ENCODE measurements at regions not wholly inside any gene's neighbourhood (a gene's known extent, or its start where the extent isn't known, plus 50 kb on each side); places are given as distances from the start of the nearest gene placed in this dataset.

DNA sequence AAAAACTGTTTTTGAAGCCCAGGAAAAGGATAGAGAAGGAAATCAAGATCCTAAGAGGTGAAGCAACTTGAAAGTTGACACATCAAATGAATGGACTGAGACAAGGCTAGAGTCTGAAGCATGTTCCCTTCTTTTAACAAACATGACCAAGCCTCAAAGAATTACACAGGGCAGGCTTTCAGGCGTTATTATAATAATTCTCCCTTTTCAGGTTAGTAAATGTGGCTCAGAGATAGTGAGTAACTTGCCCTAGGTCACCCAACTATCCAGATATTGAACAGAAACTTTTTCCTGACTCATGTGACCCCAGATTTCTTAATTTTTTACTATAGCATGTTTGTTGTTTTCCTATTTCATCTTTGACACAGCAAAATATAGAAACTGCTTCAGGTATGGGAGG, 91.7 kb downstream of the PPP1R2C start:
- dilution Hi-C loops (cut with MboI; ENCODE audit: extremely low pct_ligation_motif_present, low sequenced_read_pairs): no loop called here
- FAIRE-seq (no peak), DNase-seq (ENCODE audit: low read depth, low spot score) (no peak)
- Histone ChIP-seq H3K9me3 (ENCODE audit: control insufficient read depth, low read depth, low read length) (no peaks in the 10 kb centered on the region), H3K36me3 (ENCODE audit: control insufficient read depth in 2 of 2, extremely low read depth in 1 of 2, insufficient read depth in 2 of 2, low read length in 2 of 2) (no peaks in the 10 kb centered on the region), H3K9ac (ENCODE audit: control insufficient read depth, extremely low read depth, insufficient read depth, low read length) (no peak overlapping the region), H3K27me3 (ENCODE audit: control insufficient read depth, extremely low read depth, insufficient read depth, low read length) (no peaks in the 10 kb centered on the region), H3K27ac (ENCODE audit: control insufficient read depth, insufficient read depth, low read length) (no peak overlapping the region), H3K4me1 (ENCODE audit: control insufficient read depth, extremely low read depth, insufficient read depth, low read length) (no peaks in the 10 kb centered on the region), H4K20me1 (ENCODE audit: control insufficient read depth, extremely low read depth, insufficient read depth, low read length) (no peaks in the 10 kb centered on the region), H3K9me1 (ENCODE audit: control insufficient read depth, extremely low read depth, insufficient read depth, low read length) (no peaks in the 10 kb centered on the region), H3K4me3 (ENCODE audit: control insufficient read depth in 2 of 3, extremely low read depth in 1 of 3, insufficient read depth in 2 of 3, low read depth in 1 of 3, low read length in 3 of 3) (no peak overlapping the region), H2AFZ (ENCODE audit: control insufficient read depth, low read length) (no peak overlapping the region), H3K4me2 (ENCODE audit: control insufficient read depth, extremely low read depth, insufficient read depth, low read depth, low read length) (no peak overlapping the region), H3K79me2 (ENCODE audit: control insufficient read depth, insufficient read depth, low read length) (no peaks in the 10 kb centered on the region)
- no peak for TF ChIP-seq EZH2 (IDR thresholded peaks at IDR 0.05; ENCODE audit: low read length)
- TF ChIP-seq, protein P1, sequence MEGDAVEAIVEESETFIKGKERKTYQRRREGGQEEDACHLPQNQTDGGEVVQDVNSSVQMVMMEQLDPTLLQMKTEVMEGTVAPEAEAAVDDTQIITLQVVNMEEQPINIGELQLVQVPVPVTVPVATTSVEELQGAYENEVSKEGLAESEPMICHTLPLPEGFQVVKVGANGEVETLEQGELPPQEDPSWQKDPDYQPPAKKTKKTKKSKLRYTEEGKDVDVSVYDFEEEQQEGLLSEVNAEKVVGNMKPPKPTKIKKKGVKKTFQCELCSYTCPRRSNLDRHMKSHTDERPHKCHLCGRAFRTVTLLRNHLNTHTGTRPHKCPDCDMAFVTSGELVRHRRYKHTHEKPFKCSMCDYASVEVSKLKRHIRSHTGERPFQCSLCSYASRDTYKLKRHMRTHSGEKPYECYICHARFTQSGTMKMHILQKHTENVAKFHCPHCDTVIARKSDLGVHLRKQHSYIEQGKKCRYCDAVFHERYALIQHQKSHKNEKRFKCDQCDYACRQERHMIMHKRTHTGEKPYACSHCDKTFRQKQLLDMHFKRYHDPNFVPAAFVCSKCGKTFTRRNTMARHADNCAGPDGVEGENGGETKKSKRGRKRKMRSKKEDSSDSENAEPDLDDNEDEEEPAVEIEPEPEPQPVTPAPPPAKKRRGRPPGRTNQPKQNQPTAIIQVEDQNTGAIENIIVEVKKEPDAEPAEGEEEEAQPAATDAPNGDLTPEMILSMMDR (optimal IDR thresholded peaks at IDR 0.05 in 1 of 3, IDR thresholded peaks at IDR 0.05 in 1 of 3, conservative IDR thresholded peaks at IDR 0.05 in 1 of 3; ENCODE audit: extremely low read depth in 1 of 3, insufficient read depth in 2 of 3, low read length in 3 of 3): no peak

DNA sequence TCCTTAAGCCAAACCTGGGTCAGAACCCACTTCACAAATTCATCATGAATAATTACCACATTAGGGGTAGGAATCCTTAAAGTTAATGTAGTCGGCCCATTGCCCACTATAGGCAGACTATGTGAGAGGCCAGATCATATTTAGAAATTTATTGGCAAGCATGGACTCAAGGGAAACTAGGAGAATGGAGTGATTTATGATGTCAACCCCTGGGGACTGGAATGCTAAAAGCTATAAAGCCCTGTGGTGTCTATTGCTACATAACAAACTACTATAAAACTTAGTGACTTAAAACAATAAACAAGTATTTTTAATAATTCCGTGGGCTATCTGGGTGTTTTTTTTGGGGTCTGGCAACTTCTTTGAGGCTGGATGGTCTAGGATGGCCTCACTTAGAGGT, 93.9 kb downstream of the PPP1R2C start:
- H3K36me3 ChIP-seq (ENCODE audit: control insufficient read depth in 2 of 2, extremely low read depth in 1 of 2, insufficient read depth in 2 of 2, low read length in 2 of 2): no peaks in the 10 kb centered on the region
- H3K4me3 ChIP-seq (ENCODE audit: control insufficient read depth in 2 of 3, extremely low read depth in 1 of 3, insufficient read depth in 2 of 3, low read depth in 1 of 3, low read length in 3 of 3): no peak overlapping the region
- dilution Hi-C loops (cut with MboI; ENCODE audit: extremely low pct_ligation_motif_present, low sequenced_read_pairs): no loop called here
- DNase-seq (ENCODE audit: low read depth, low spot score) (no peak), FAIRE-seq (no peak)
- H3K9me3 ChIP-seq (ENCODE audit: control insufficient read depth, low read depth, low read length): no peaks in the 10 kb centered on the region
- no peak overlapping the region for H3K27ac ChIP-seq (ENCODE audit: control insufficient read depth, insufficient read depth, low read length)
- H3K27me3 ChIP-seq (ENCODE audit: control insufficient read depth, extremely low read depth, insufficient read depth, low read length): no peaks in the 10 kb centered on the region
- H3K4me1 ChIP-seq (ENCODE audit: control insufficient read depth, extremely low read depth, insufficient read depth, low read length): no peaks in the 10 kb centered on the region
- no peaks in the 10 kb centered on the region for H3K9me1 ChIP-seq (ENCODE audit: control insufficient read depth, extremely low read depth, insufficient read depth, low read length)
- H3K9ac ChIP-seq (ENCODE audit: control insufficient read depth, extremely low read depth, insufficient read depth, low read length): no peak overlapping the region
- TF ChIP-seq, protein P1 (optimal IDR thresholded peaks at IDR 0.05 in 1 of 3, IDR thresholded peaks at IDR 0.05 in 1 of 3, conservative IDR thresholded peaks at IDR 0.05 in 1 of 3; ENCODE audit: extremely low read depth in 1 of 3, insufficient read depth in 2 of 3, low read length in 3 of 3): no peak
- no peak for TF ChIP-seq EZH2 (IDR thresholded peaks at IDR 0.05; ENCODE audit: low read length)
- H3K4me2 ChIP-seq (ENCODE audit: control insufficient read depth, extremely low read depth, insufficient read depth, low read depth, low read length): no peak overlapping the region
- no peaks in the 10 kb centered on the region for H4K20me1 ChIP-seq (ENCODE audit: control insufficient read depth, extremely low read depth, insufficient read depth, low read length)
- no peaks in the 10 kb centered on the region for H3K79me2 ChIP-seq (ENCODE audit: control insufficient read depth, insufficient read depth, low read length)
- no peak overlapping the region for H2AFZ ChIP-seq (ENCODE audit: control insufficient read depth, low read length)

Measured in keratinocyte (primary cell).